HuH-7.5 (cell line): ENCODE measurements at regions not wholly inside any gene's neighbourhood (a gene's known extent, or its start where the extent isn't known, plus 50 kb on each side); places are given as distances from the start of the nearest gene placed in this dataset.

Source experiments
- DNase-seq: peaks from one replicate; pipeline ENCODE4 v3.0.0; 2011; ENCODE audit warnings: low spot score

DNA sequence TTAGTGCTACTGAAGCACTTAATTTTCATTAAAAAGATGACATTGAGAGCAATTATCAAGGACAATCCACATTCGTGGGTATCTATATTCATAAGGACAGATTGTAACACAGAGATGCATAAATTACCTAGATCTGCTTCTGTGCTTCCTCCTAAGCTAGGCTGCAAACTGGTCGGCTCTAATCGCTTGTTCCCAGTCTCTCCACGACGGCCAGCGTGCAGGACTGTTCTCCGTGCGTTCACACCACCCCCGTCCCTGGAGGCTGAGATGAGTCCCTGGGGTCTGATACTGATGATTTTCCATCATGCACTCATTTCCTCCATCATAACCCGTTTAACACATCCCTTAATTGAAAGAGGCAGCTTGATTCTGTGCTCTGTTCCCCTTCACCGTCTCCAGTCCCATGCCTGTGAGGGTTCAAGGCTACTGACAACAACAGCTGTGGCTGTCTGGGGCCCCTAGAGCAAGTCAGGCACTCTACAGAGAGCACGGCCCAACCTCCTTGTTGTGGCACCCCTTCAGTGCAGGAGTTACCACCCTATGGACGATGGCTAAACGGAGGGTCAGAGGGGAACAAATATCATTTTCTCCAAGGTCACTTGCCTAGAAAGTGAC is 469.6 kb downstream of the NPHP4 start:
- no peak for DNase-seq

GRCh38 chr1:5519366-5520135 is 472.7 kb downstream of the NPHP4 start:
- DNase-seq: no peak

GRCh38 chr1:5516756-5517155 is 475.5 kb downstream of the NPHP4 start:
- no peak for DNase-seq

GRCh38 chr1:5515501-5515900 is 476.7 kb downstream of the NPHP4 start:
- no peak for DNase-seq

DNA sequence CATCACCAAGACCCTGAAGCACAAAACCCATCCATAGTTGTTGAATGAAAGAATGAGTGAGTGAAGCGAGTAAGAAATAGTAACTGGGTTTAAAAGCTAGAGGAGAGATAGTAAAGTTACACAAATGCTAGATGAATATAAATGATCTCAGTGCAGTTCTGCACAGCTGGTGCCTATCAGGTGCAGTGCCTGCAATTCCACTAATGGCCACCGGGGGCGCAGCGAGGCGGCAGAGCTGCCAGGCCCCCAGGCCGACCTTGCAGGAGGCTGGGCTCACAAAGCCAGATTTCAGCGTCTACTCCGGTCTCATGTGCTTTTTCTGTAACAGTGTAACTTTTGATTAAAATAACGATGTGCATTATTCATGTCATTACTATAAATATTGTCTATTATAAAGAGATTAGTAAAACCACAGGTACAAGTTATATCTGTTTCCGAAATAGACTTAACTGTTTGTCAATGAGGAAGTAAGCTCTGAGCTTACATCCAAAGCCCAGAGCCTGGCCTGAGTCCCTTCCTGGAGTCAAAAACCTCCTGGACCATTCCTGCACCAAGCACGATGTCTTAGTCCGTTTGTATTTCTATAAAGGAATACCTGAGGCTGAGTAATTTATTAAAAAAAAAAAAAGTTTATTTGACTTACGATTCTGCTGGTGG is 477.6 kb downstream of the NPHP4 start:
- peak; percentile 79 for DNase-seq

- no peak for DNase-seq
Observed at GRCh38 chr1:5513846-5514526, 478.2 kb downstream of the NPHP4 start.

GRCh38 chr1:5513179-5513578 is 479.0 kb downstream of the NPHP4 start:
- DNase-seq: no peak

- DNase-seq: no peak
Observed at GRCh38 chr1:5511381-5512097, 480.7 kb downstream of the NPHP4 start.

DNA sequence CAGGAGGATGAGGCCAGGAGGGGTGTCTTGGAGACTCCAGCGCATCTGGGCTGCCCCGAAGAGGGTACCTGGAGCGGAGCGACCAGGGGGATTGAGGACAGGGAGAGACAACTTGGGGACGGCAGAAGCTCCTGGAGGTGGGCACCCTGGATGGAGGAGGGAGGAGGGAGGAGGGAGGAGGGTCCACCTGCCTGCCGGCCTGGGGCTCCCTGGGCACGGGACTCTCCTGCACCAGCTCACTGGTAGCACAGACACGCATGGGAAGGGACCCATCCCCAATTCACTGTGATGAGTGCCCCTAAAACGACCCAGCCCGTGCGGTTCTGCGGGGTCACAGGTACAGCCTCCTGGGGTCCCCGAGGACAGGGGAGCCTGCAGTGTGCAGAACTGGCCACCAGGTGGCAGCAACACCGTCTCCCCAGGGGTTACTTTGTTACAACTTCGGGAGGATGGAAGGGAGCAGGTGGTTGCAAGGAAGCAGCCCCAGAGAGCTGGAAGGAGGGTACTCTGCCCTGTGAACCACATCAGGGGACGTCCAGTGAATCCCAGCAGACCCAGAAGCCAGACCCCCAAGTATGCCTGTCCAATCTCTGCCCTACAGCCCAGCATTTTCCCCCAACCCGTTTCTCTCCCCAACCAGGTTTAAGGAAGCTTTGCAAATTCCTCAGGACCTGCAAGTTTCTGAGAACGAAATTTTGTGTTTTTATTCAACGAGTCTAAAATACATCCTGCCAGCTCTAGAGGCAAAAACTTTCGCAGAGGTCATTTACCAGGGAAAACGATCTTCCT is 482.4 kb downstream of the NPHP4 start:
- DNase-seq: peak; percentile 86

DNA sequence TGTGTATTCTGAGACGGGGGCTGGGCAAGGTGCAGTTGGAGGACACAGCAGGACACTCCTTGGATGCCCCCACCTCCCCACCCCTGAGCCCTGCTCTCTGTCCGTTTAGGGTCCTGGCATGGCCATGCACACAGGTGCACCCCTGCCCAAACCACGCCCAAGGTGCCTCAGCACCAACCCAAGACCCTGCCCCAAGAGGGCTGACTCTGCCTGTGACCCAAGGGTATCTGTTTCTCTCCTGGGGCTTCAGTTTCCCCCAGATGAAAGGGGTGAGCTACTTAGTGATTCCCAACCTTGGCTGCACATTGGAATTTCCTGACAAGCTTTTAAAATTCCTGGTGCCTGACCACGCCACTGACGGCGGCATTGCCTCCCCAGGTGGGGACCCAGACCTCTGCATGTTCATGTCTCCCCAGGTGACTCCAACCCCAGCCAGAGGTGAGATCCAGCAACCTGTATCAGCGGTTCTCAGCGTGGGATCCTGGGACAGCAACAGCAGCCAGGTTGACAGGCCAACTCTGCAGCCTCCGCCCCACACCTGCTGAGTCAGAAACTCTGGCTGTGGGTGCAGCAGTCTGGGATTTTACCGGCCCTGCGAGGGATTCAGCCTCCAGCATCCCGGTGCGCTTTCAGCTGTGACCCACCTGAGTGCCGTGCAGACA is 483.4 kb downstream of the NPHP4 start:
- no peak for DNase-seq

- DNase-seq: no peak
Observed at GRCh38 chr1:5507340-5507739, 484.9 kb downstream of the NPHP4 start.

- DNase-seq: no peak
Observed at GRCh38 chr1:5506634-5507033, 485.6 kb downstream of the NPHP4 start.

DNA sequence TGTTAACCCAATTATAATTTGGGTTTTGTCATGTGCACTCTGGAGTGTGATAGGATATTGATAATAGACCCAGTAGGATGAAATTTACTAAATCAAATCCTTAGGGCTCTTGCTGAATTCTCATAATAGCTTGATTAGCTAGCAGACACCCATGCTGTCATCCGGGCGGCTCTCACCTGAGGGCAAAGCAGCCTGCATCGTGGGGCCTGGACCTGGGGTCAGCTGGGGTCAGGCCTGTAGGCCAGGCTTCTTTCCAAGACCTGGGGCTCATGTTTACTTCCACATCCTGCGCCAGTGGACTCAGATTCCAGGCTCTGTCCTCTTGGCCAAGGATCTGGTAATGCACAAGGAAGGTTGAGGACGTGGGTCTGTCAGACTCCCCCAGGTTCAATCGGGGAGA is 486.3 kb downstream of the NPHP4 start:
- DNase-seq: no peak

- no peak for DNase-seq
Observed at GRCh38 chr1:5504364-5504740, 487.9 kb downstream of the NPHP4 start.

- DNase-seq: no peak
Observed at GRCh38 chr1:5503556-5504363, 488.5 kb downstream of the NPHP4 start.

GRCh38 chr1:5502311-5503194 is 489.7 kb downstream of the NPHP4 start:
- no peak for DNase-seq

- no peak for DNase-seq
Observed at GRCh38 chr1:5501206-5501930, 490.9 kb downstream of the NPHP4 start.

DNA sequence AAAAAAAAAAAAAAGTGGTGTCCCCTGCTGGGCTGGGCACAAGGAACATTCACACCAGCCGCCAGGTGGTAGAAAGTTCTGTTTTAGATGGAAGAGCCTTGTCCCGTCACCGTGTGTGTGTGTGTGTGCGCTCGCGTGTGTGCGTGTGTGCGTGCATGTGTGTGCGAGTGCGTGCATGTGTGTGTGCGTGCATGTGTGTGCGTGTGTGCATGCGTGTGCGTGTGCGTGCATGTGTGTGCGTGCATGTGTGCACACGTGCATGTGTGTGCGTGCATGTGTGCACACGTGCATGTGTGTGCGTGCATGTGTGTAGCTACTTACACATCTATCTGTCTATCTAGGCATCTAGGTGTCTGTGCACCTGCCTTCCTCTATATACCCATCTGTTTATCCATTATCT is 491.7 kb downstream of the NPHP4 start:
- DNase-seq: no peak
